Endothelial cell (in vitro differentiated cells): ENCODE measurements at regions not wholly inside any gene's neighbourhood (a gene's known extent, or its start where the extent isn't known, plus 50 kb on each side); places are given as distances from the start of the nearest gene placed in this dataset.

ENCODE experiments used
- DNase-seq: peaks from one replicate; pipeline ENCODE4 v3.0.0; 2021; ENCODE audit warnings: low spot score
- H3K27ac Mint-ChIP-seq: one replicate; pipeline ENCODE4 v1.8.0; 2021; ENCODE audit warnings: mixed read lengths, inconsistent platforms; ENCODE audit not compliant: unreplicated experiment
- H3K27me3 Mint-ChIP-seq: one replicate; pipeline ENCODE4 v1.8.0; 2021; ENCODE audit warnings: mild to moderate bottlenecking, moderate library complexity, mixed read lengths, inconsistent platforms; ENCODE audit not compliant: unreplicated experiment
- H3K36me3 Mint-ChIP-seq: one replicate; pipeline ENCODE4 v1.8.0; 2021; ENCODE audit warnings: mild to moderate bottlenecking, low read depth, mixed read lengths, inconsistent platforms; ENCODE audit not compliant: unreplicated experiment
- H3K4me1 Mint-ChIP-seq: one replicate; pipeline ENCODE4 v1.8.0; 2021; ENCODE audit warnings: mild to moderate bottlenecking, mixed read lengths, inconsistent platforms; ENCODE audit not compliant: unreplicated experiment
- H3K4me3 Mint-ChIP-seq: one replicate; pipeline ENCODE4 v1.8.0; 2021; ENCODE audit warnings: mild to moderate bottlenecking, mixed read lengths, inconsistent platforms; ENCODE audit not compliant: unreplicated experiment
- H3K9me3 Mint-ChIP-seq: one replicate; pipeline ENCODE4 v1.8.0; 2021; ENCODE audit warnings: mixed read lengths, inconsistent platforms; ENCODE audit not compliant: unreplicated experiment
- CTCF ChIP-seq: fragments of 200-600 bp; sonication (generic); IDR thresholded peaks from one replicate; pipeline ENCODE4 v1.5.0; 2021; ENCODE audit warnings: antibody characterized with exemption; ENCODE audit not compliant: unreplicated experiment

- Mint-ChIP-seq H3K4me3 (no peak overlapping the region), H3K9me3 (no peaks in the 10 kb centered on the region), H3K27me3 (no peaks in the 10 kb centered on the region), H3K4me1 (peaks cover 2% of the 10 kb centered on the region), H3K27ac (no peak overlapping the region), H3K36me3 (no peaks in the 10 kb centered on the region)
- DNase-seq = no peak
- no peak for TF ChIP-seq CTCF
Measured at GRCh38 chr13:61358599-61358998, 57.0 kb downstream of the PCDH20 start.

- no peak overlapping the region for H3K27ac Mint-ChIP-seq
- no peak for TF ChIP-seq CTCF
- DNase-seq = no peak
- no peaks in the 10 kb centered on the region for H3K27me3 Mint-ChIP-seq
- H3K36me3 Mint-ChIP-seq = no peaks in the 10 kb centered on the region
- H3K4me1 Mint-ChIP-seq = no peaks in the 10 kb centered on the region
- no peak overlapping the region for H3K4me3 Mint-ChIP-seq
- no peaks in the 10 kb centered on the region for H3K9me3 Mint-ChIP-seq
Measured at GRCh38 chr13:61350341-61350740, 65.3 kb downstream of the PCDH20 start.

GRCh38 chr13:61339054-61339621 lies 76.5 kb downstream of the PCDH20 start:
- Mint-ChIP-seq H3K27ac (no peak overlapping the region), H3K4me1 (no peaks in the 10 kb centered on the region), H3K27me3 (no peaks in the 10 kb centered on the region), H3K4me3 (no peak overlapping the region), H3K36me3 (no peaks in the 10 kb centered on the region), H3K9me3 (no peaks in the 10 kb centered on the region)
- no peak for TF ChIP-seq CTCF
- no peak for DNase-seq

- no peak for TF ChIP-seq CTCF
- Mint-ChIP-seq H3K27ac (no peak overlapping the region), H3K4me1 (no peaks in the 10 kb centered on the region), H3K36me3 (no peaks in the 10 kb centered on the region), H3K4me3 (no peak overlapping the region), H3K27me3 (no peaks in the 10 kb centered on the region), H3K9me3 (no peaks in the 10 kb centered on the region)
- no peak for DNase-seq
Measured at GRCh38 chr13:61316647-61317046, 99.0 kb downstream of the PCDH20 start.

- no peak overlapping the region for H3K4me3 Mint-ChIP-seq
- no peak for TF ChIP-seq CTCF
- H3K36me3 Mint-ChIP-seq = no peaks in the 10 kb centered on the region
- DNase-seq = no peak
- H3K27ac Mint-ChIP-seq = no peak overlapping the region
- H3K4me1 Mint-ChIP-seq = no peaks in the 10 kb centered on the region
- H3K9me3 Mint-ChIP-seq = no peaks in the 10 kb centered on the region
- peaks cover 5% of the 10 kb centered on the region for H3K27me3 Mint-ChIP-seq
Measured at GRCh38 chr13:61294467-61295191, 121.0 kb downstream of the PCDH20 start.
